ENCODE measurements at regions not wholly inside any gene's neighbourhood (a gene's known extent, or its start where the extent isn't known, plus 50 kb on each side); places are given as distances from the start of the nearest gene placed in this dataset.

DNA sequence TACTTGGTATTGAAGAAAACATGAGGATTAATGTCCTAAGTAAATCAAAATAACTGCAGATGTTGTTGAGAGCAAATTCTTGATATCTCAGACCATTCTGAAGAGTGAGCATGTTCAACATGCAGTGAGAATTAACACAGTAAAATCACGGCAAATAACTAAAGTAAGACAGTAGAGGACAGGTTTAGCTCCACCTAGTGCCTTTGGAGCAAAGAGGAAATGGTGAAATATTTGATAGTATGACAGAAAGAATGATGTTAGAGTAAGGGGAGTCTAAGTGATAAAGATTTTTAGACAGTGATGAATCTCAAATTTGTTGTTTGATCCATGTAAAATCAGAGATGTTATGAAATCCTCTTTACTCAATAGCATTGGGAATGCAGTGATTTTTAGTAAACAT lies 424.2 kb downstream of the TMEM161B start:
- no peak overlapping the region for H3K4me3 ChIP-seq (ENCODE audit: control extremely low read depth in 1 of 5, extremely low read depth in 1 of 5, insufficient read depth in 1 of 5, low read depth in 2 of 5, low read length in 4 of 5)
- H3K27ac Mint-ChIP-seq = no peak overlapping the region
- POLR2A ChIA-PET = no interaction called here
- H3K9me3 ChIP-seq (ENCODE audit: control extremely low read depth in 1 of 3, control insufficient read depth in 2 of 3, insufficient read depth in 1 of 3, low read length in 2 of 3) = peaks cover 0 to 11% (median 3%) of the 10 kb centered on the region in 3 donors
- H3K79me2 ChIP-seq (ENCODE audit: control insufficient read depth, insufficient read depth, low read length) = no peaks in the 10 kb centered on the region
- no peak for TF ChIP-seq EZH2 (IDR thresholded peaks at IDR 0.05; ENCODE audit: borderline replicate concordance, insufficient read depth, low read depth, low read length, poor library complexity, severe bottlenecking)
- TF ChIP-seq, protein P1, sequence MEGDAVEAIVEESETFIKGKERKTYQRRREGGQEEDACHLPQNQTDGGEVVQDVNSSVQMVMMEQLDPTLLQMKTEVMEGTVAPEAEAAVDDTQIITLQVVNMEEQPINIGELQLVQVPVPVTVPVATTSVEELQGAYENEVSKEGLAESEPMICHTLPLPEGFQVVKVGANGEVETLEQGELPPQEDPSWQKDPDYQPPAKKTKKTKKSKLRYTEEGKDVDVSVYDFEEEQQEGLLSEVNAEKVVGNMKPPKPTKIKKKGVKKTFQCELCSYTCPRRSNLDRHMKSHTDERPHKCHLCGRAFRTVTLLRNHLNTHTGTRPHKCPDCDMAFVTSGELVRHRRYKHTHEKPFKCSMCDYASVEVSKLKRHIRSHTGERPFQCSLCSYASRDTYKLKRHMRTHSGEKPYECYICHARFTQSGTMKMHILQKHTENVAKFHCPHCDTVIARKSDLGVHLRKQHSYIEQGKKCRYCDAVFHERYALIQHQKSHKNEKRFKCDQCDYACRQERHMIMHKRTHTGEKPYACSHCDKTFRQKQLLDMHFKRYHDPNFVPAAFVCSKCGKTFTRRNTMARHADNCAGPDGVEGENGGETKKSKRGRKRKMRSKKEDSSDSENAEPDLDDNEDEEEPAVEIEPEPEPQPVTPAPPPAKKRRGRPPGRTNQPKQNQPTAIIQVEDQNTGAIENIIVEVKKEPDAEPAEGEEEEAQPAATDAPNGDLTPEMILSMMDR (IDR thresholded peaks at IDR 0.05) = no peak
- H2AFZ ChIP-seq (ENCODE audit: insufficient read depth, low read depth, low read length, poor library complexity, severe bottlenecking) = no peak overlapping the region
- no peaks in the 10 kb centered on the region for H3K4me1 Mint-ChIP-seq
- intact Hi-C loops (cut with micrococcal nuclease) = no loop called here
- H3K4me1 ChIP-seq (ENCODE audit: control insufficient read depth in 2 of 2, insufficient read depth in 2 of 2, low read length in 2 of 2) = no peaks in the 10 kb centered on the region
- 100% methylated on average over 1 of the region's 1 CpG for WGBS (ENCODE audit: insufficient coverage)
- peaks cover 4% of the 10 kb centered on the region for H3K9me3 Mint-ChIP-seq (ENCODE audit: insufficient read depth)
- ATAC-seq (ENCODE audit: low read depth) = no peak
- no peak for DNase-seq
- H4K20me1 ChIP-seq (ENCODE audit: control insufficient read depth, insufficient read depth, low read length, poor library complexity, severe bottlenecking) = no peaks in the 10 kb centered on the region
- H3K4me2 ChIP-seq (replicated peaks; ENCODE audit: low read depth, low read length, poor library complexity, severe bottlenecking) = no peak overlapping the region
- CTCF ChIA-PET = no interaction called here
- no peak overlapping the region for H3K9ac ChIP-seq (ENCODE audit: low read length)
- no peaks in the 10 kb centered on the region for H3K36me3 ChIP-seq (replicated peaks in 1 of 2; ENCODE audit: control extremely low read depth in 1 of 2, control insufficient read depth in 1 of 2, extremely low read depth in 1 of 2, insufficient read depth in 2 of 2, low read length in 1 of 2)
- no peaks in the 10 kb centered on the region for H3K27me3 Mint-ChIP-seq
- no peaks in the 10 kb centered on the region for H3K27me3 ChIP-seq (replicated peaks in 1 of 4; ENCODE audit: control extremely low read depth in 1 of 4, control insufficient read depth in 3 of 4, insufficient read depth in 4 of 4, low read length in 3 of 4)
- H3K4me3 Mint-ChIP-seq = no peak overlapping the region
- no peak overlapping the region for H3K27ac ChIP-seq (ENCODE audit: low read length in 2 of 2)

GRCh38 chr5:87836696-87837095 lies 424.0 kb upstream of the CCNH start:
- Mint-ChIP-seq H3K4me1 (no peaks in the 10 kb centered on the region), H3K9me3 (ENCODE audit: insufficient read depth) (peaks cover 25% of the 10 kb centered on the region), H3K4me3 (no peak overlapping the region), H3K27me3 (no peaks in the 10 kb centered on the region), H3K27ac (no peak overlapping the region)
- no peaks in the 10 kb centered on the region for H4K20me1 ChIP-seq (ENCODE audit: control insufficient read depth, insufficient read depth, low read length, poor library complexity, severe bottlenecking)
- no peaks in the 10 kb centered on the region for H3K4me1 ChIP-seq (ENCODE audit: control insufficient read depth in 2 of 2, insufficient read depth in 2 of 2, low read length in 2 of 2)
- ChIA-PET POLR2A (no interaction called here), CTCF (no interaction called here)
- no peak overlapping the region for H3K4me2 ChIP-seq (replicated peaks; ENCODE audit: low read depth, low read length, poor library complexity, severe bottlenecking)
- no peaks in the 10 kb centered on the region for H3K27me3 ChIP-seq (replicated peaks in 1 of 4; ENCODE audit: control extremely low read depth in 1 of 4, control insufficient read depth in 3 of 4, insufficient read depth in 4 of 4, low read length in 3 of 4)
- DNase-seq (no peak), ATAC-seq (ENCODE audit: low read depth) (no peak)
- H3K36me3 ChIP-seq (replicated peaks in 1 of 2; ENCODE audit: control extremely low read depth in 1 of 2, control insufficient read depth in 1 of 2, extremely low read depth in 1 of 2, insufficient read depth in 2 of 2, low read length in 1 of 2) = no peaks in the 10 kb centered on the region
- H2AFZ ChIP-seq (ENCODE audit: insufficient read depth, low read depth, low read length, poor library complexity, severe bottlenecking) = no peak overlapping the region
- H3K4me3 ChIP-seq (ENCODE audit: control extremely low read depth in 1 of 5, extremely low read depth in 1 of 5, insufficient read depth in 1 of 5, low read depth in 2 of 5, low read length in 4 of 5) = no peak overlapping the region
- WGBS (ENCODE audit: insufficient coverage) = no CpG with 5 or more reads among the region's 1 CpG
- intact Hi-C loops (cut with micrococcal nuclease) = no loop called here
- H3K79me2 ChIP-seq (ENCODE audit: control insufficient read depth, insufficient read depth, low read length) = no peaks in the 10 kb centered on the region
- TF ChIP-seq, protein P1 (IDR thresholded peaks at IDR 0.05) = no peak
- no peak for TF ChIP-seq EZH2 (IDR thresholded peaks at IDR 0.05; ENCODE audit: borderline replicate concordance, insufficient read depth, low read depth, low read length, poor library complexity, severe bottlenecking)
- peaks cover 3 to 14% (median 12%) of the 10 kb centered on the region in 3 donors for H3K9me3 ChIP-seq (ENCODE audit: control extremely low read depth in 1 of 3, control insufficient read depth in 2 of 3, insufficient read depth in 1 of 3, low read length in 2 of 3)
- H3K27ac ChIP-seq (ENCODE audit: low read length in 2 of 2) = no peak overlapping the region
- no peak overlapping the region for H3K9ac ChIP-seq (ENCODE audit: low read length)

Measured in B cell (primary cell).